SU-DHL-6 (cell line): ENCODE measurements at regions not wholly inside any gene's neighbourhood (a gene's known extent, or its start where the extent isn't known, plus 50 kb on each side); places are given as distances from the start of the nearest gene placed in this dataset.

Experiments
- H2AFZ ChIP-seq: fragments of 200-600 bp; sonication (generic); 2 replicates; pipeline ENCODE4 v1.6.1; 2014; ENCODE audit warnings: low read depth, mild to moderate bottlenecking, moderate library complexity, mixed read lengths, antibody characterized with exemption, low read length; ENCODE audit not compliant: severe bottlenecking
- H3F3A ChIP-seq: fragments of 200-600 bp; shearing (Covaris generic); 2 replicates; pipeline ENCODE4 v1.6.0; 2016; ENCODE audit warnings: antibody characterized with exemption, mild to moderate bottlenecking; ENCODE audit not compliant: insufficient read depth
- H3K27ac ChIP-seq: fragments of 200-600 bp; sonication (generic); 2 replicates; pipeline ENCODE4 v1.5.1; 2016; ENCODE audit warnings: low read depth, mild to moderate bottlenecking, low read length, moderate library complexity, mixed read lengths
- H3K27me3 ChIP-seq: fragments of 200-600 bp; sonication (generic), shearing (Covaris generic); 2 replicates; pipeline ENCODE4 v1.6.0; 2014; ENCODE audit warnings: mild to moderate bottlenecking, low read length
- H3K36me3 ChIP-seq: fragments of 200-600 bp; sonication (generic); 2 replicates; pipeline ENCODE4 v1.6.1; 2014; ENCODE audit warnings: mild to moderate bottlenecking, low read length, mixed read lengths
- H3K4me2 ChIP-seq: fragments of 300-600, 200-600 bp; shearing (Covaris generic), sonication (generic); 2 replicates; pipeline ENCODE4 v1.6.0; 2014; ENCODE audit warnings: low read length, low read depth, mild to moderate bottlenecking; ENCODE audit not compliant: poor library complexity, severe bottlenecking
- H3K4me3 ChIP-seq: fragments of 200-600 bp; sonication (generic); 2 replicates; pipeline ENCODE4 v1.5.1; 2014; ENCODE audit warnings: antibody characterized with exemption, low read length, mild to moderate bottlenecking, mixed read lengths; ENCODE audit not compliant: insufficient read depth, poor library complexity, severe bottlenecking
- H3K79me2 ChIP-seq: fragments of 200-600 bp; sonication (generic); 2 replicates; pipeline ENCODE4 v1.6.1; 2014; ENCODE audit warnings: mild to moderate bottlenecking, low read length, moderate library complexity; ENCODE audit not compliant: insufficient read depth
- H3K9ac ChIP-seq: fragments of 200-600 bp; sonication (generic); 2 replicates; pipeline ENCODE4 v1.7.0; 2014; ENCODE audit warnings: mild to moderate bottlenecking, low read length
- H3K9me2 ChIP-seq: fragments of 200-600 bp; sonication (generic); replicated peaks from 2 replicates; pipeline ENCODE4 v1.6.1; 2014; ENCODE audit warnings: low read length; ENCODE audit not compliant: insufficient read depth
- H3K9me3 ChIP-seq: fragments of 200-600 bp; sonication (generic); 2 replicates; pipeline ENCODE4 v1.6.1; 2014; ENCODE audit warnings: low read length, mixed read lengths; ENCODE audit not compliant: insufficient read depth
- H4K20me1 ChIP-seq: fragments of 200-600 bp; sonication (generic); 2 replicates; pipeline ENCODE4 v1.6.1; 2014; ENCODE audit warnings: low read depth, mild to moderate bottlenecking, antibody characterized with exemption, low read length, moderate library complexity, mixed read lengths
- EZH2phosphoT487 ChIP-seq: fragments of 200-600 bp; sonication (generic), shearing (Covaris generic); conservative IDR thresholded peaks from 2 replicates; pipeline ENCODE4 v1.6.1; 2018; ENCODE audit warnings: mild to moderate bottlenecking, antibody characterized with exemption, low read length, moderate library complexity, mixed read lengths
- TF ChIP-seq, protein P1 (sequence below): fragments of 200-600 bp; sonication (generic); IDR thresholded peaks from one replicate; pipeline ENCODE4 v1.5.1; 2017; ENCODE audit warnings: antibody characterized with exemption, mild to moderate bottlenecking, low read length, moderate library complexity; ENCODE audit not compliant: insufficient read depth, poor library complexity, severe bottlenecking

DNA sequence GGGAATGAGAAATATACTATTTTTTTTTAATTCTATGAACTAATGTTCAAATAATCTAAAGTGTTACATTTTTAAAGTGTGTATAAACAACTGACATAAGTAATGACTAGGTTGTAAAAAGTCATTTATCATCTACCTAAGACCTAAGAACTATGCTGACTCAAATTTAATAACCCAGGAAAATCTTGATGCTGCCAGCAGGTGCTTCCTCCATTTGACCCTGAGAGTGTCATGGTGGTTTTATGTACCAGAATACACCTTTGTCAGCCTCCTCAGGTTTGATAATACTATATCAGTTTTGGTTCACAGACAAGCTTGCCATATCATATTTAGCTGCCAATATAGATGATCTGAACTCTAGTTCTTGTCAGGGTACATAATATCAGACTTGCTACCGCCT lies 1151.2 kb downstream of the PCDH17 start:
- H3K4me2 ChIP-seq = no peak overlapping the region
- no peak overlapping the region for H3K4me3 ChIP-seq
- H3F3A ChIP-seq = no peaks in the 10 kb centered on the region
- H3K9me2 ChIP-seq = no peaks in the 10 kb centered on the region
- no peaks in the 10 kb centered on the region for H4K20me1 ChIP-seq
- no peaks in the 10 kb centered on the region for H3K27me3 ChIP-seq
- no peak overlapping the region for H3K9ac ChIP-seq
- TF ChIP-seq, protein P1, sequence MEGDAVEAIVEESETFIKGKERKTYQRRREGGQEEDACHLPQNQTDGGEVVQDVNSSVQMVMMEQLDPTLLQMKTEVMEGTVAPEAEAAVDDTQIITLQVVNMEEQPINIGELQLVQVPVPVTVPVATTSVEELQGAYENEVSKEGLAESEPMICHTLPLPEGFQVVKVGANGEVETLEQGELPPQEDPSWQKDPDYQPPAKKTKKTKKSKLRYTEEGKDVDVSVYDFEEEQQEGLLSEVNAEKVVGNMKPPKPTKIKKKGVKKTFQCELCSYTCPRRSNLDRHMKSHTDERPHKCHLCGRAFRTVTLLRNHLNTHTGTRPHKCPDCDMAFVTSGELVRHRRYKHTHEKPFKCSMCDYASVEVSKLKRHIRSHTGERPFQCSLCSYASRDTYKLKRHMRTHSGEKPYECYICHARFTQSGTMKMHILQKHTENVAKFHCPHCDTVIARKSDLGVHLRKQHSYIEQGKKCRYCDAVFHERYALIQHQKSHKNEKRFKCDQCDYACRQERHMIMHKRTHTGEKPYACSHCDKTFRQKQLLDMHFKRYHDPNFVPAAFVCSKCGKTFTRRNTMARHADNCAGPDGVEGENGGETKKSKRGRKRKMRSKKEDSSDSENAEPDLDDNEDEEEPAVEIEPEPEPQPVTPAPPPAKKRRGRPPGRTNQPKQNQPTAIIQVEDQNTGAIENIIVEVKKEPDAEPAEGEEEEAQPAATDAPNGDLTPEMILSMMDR = no peak
- no peak for TF ChIP-seq EZH2phosphoT487
- no peak overlapping the region for H3K27ac ChIP-seq
- no peaks in the 10 kb centered on the region for H3K79me2 ChIP-seq
- H2AFZ ChIP-seq = no peak overlapping the region
- no peaks in the 10 kb centered on the region for H3K36me3 ChIP-seq
- H3K9me3 ChIP-seq = peaks cover 3% of the 10 kb centered on the region; the same call in 1 of the 2 replicates

DNA sequence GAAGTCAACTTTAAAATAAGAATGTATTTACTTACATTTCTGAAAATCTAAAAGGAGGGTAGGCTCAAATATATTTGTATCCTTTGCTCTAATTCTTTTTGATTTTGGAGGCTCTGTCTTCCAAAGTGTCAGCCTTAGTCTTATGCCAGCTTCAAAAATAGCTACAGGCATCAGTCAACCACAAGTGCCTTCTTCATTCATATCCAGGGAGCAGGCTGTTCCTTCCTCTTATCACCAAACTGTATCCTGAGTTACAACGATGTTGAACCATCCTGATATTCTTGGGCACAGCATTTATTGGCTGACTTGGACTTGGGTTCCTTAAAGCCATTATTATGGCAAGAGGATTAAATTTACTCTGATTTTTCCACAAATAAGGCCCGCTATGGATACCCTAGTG lies 1161.3 kb downstream of the PCDH17 start:
- peak overlapping the region; percentile 15 for H2AFZ ChIP-seq

DNA sequence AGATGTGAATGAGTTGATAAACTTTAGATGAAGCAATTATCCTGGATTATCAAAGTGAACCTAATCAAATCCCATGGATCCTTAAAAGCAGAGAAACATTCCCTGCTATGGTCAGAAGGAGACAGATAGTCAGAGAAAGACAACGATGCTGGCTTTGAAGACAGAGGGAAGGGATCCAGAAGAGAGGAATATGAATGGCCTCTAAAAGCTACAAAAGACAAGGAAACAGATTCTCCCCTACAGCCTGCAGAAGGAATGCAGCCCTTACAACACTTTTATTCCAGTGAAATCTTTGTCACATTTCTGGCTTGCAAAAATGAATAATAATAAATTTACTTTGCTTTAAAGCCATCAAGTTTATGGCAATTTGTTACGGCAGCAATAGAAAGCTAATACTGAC lies 1164.2 kb downstream of the PCDH17 start:
- no peak for TF ChIP-seq EZH2phosphoT487
- TF ChIP-seq, protein P1 = no peak
- H3F3A ChIP-seq = 0 out of 2 replicates have a peak, but pooled peaks cover 2% of the 10 kb centered on the region
- no peak overlapping the region for H2AFZ ChIP-seq
- H4K20me1 ChIP-seq = no peaks in the 10 kb centered on the region
- no peaks in the 10 kb centered on the region for H3K79me2 ChIP-seq
- no peak overlapping the region for H3K27ac ChIP-seq
- H3K27me3 ChIP-seq = no peaks in the 10 kb centered on the region
- no peak overlapping the region for H3K9ac ChIP-seq
- H3K4me3 ChIP-seq = no peak overlapping the region
- H3K36me3 ChIP-seq = no peaks in the 10 kb centered on the region
- no peaks in the 10 kb centered on the region for H3K9me2 ChIP-seq
- H3K4me2 ChIP-seq = no peak overlapping the region
- no peaks in the 10 kb centered on the region for H3K9me3 ChIP-seq

More for the DNA sequence above, 1161.3 kb downstream of the PCDH17 start:
- Histone ChIP-seq H3K4me3 (no peak overlapping the region), H3K79me2 (no peaks in the 10 kb centered on the region), H3K9ac (no peak overlapping the region), H3K4me2 (no peak overlapping the region), H3K27me3 (no peaks in the 10 kb centered on the region), H3K27ac (no peak overlapping the region), H3K9me2 (no peaks in the 10 kb centered on the region), H3K36me3 (no peaks in the 10 kb centered on the region), H3K9me3 (no peaks in the 10 kb centered on the region), H3F3A (0 out of 2 replicates have a peak, but pooled peaks cover 2% of the 10 kb centered on the region), H4K20me1 (no peaks in the 10 kb centered on the region)
- TF ChIP-seq, protein P1 = no peak
- TF ChIP-seq EZH2phosphoT487 = no peak
